A673 (cell line): ENCODE measurements at regions not wholly inside any gene's neighbourhood (a gene's known extent, or its start where the extent isn't known, plus 50 kb on each side); places are given as distances from the start of the nearest gene placed in this dataset.

Experiments used
- EZH2 ChIP-seq: fragments of 200-600 bp; sonication (generic); IDR thresholded peaks from 2 replicates; pipeline ENCODE4 v1.6.1; 2017; ENCODE audit warnings: borderline replicate concordance, low read depth, mild to moderate bottlenecking, mixed read lengths, antibody characterized with exemption, low read length; ENCODE audit not compliant: poor library complexity, severe bottlenecking
- TF ChIP-seq, protein P1 (sequence below): fragments of 300-800, 200-600 bp; sonication (generic); conservative IDR thresholded peaks from 2 replicates; pipeline ENCODE4 v1.5.1; 2017; ENCODE audit warnings: low read depth, mild to moderate bottlenecking, antibody characterized with exemption, low read length, moderate library complexity, mixed read lengths

DNA sequence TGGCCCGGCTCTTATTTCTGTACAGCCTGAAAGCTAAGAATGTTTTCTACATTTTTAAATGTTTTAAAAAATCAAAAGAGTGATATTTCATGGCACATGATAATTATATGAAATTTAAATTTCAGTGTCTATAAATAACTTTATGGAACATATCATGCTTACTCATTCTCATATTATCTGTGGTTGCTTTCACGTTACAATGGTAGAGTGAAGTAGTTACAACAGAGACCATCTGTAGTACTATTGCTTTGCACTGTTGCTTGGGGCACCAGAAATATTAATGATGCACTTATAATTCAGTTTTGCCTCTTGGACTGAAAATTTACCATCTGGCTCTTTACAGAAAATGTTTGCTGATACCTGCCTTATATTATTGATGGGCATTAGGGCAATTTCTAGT is 481.6 kb downstream of the PLPP3 start:
- TF ChIP-seq EZH2: no peak
- TF ChIP-seq, protein P1, sequence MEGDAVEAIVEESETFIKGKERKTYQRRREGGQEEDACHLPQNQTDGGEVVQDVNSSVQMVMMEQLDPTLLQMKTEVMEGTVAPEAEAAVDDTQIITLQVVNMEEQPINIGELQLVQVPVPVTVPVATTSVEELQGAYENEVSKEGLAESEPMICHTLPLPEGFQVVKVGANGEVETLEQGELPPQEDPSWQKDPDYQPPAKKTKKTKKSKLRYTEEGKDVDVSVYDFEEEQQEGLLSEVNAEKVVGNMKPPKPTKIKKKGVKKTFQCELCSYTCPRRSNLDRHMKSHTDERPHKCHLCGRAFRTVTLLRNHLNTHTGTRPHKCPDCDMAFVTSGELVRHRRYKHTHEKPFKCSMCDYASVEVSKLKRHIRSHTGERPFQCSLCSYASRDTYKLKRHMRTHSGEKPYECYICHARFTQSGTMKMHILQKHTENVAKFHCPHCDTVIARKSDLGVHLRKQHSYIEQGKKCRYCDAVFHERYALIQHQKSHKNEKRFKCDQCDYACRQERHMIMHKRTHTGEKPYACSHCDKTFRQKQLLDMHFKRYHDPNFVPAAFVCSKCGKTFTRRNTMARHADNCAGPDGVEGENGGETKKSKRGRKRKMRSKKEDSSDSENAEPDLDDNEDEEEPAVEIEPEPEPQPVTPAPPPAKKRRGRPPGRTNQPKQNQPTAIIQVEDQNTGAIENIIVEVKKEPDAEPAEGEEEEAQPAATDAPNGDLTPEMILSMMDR: no peak
